ENCODE measurements at regions not wholly inside any gene's neighbourhood (a gene's known extent, or its start where the extent isn't known, plus 50 kb on each side); places are given as distances from the start of the nearest gene placed in this dataset.

- no peak for TF ChIP-seq FOXP2 (optimal IDR thresholded peaks at IDR 0.05; ENCODE audit: control extremely low read depth, extremely low read length, insufficient read depth)
- no peak for TF ChIP-seq EZH2 (IDR thresholded peaks at IDR 0.05)
- TF ChIP-seq POLR2AphosphoS5 (IDR thresholded peaks at IDR 0.05; ENCODE audit: borderline replicate concordance, low read depth, low read length) = no peak
These were observed 1574.4 kb upstream of the PRR20A start for GRCh38 chr13:55566334-55566733.
